H4 (cell line): ENCODE measurements at regions not wholly inside any gene's neighbourhood (a gene's known extent, or its start where the extent isn't known, plus 50 kb on each side); places are given as distances from the start of the nearest gene placed in this dataset.

ENCODE experiments used
- DNase-seq: peaks from one replicate; pipeline ENCODE4 v3.0.0-alpha.2; 2015; ENCODE audit warnings: low spot score

DNA sequence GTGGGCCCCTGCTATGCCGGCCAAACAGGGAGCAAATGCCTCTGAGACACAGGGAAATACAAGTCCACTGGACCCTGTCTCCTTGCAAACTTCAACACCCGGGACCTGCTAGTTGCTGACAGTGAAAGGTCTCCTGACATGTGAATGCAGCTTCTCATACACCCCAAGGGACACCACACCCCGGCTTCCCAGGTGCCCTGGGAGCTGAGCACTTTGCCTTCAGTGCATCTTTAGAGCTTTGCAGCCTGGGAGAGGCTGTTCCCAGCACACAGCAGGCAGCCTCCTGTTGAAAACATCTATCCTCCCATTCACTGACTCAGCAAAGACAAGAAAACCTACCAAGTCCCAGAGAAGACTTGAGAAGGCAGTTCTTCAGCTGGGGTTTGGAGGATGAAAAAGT is 143.4 kb downstream of the COL6A3 start:
- DNase-seq = no peak

DNA sequence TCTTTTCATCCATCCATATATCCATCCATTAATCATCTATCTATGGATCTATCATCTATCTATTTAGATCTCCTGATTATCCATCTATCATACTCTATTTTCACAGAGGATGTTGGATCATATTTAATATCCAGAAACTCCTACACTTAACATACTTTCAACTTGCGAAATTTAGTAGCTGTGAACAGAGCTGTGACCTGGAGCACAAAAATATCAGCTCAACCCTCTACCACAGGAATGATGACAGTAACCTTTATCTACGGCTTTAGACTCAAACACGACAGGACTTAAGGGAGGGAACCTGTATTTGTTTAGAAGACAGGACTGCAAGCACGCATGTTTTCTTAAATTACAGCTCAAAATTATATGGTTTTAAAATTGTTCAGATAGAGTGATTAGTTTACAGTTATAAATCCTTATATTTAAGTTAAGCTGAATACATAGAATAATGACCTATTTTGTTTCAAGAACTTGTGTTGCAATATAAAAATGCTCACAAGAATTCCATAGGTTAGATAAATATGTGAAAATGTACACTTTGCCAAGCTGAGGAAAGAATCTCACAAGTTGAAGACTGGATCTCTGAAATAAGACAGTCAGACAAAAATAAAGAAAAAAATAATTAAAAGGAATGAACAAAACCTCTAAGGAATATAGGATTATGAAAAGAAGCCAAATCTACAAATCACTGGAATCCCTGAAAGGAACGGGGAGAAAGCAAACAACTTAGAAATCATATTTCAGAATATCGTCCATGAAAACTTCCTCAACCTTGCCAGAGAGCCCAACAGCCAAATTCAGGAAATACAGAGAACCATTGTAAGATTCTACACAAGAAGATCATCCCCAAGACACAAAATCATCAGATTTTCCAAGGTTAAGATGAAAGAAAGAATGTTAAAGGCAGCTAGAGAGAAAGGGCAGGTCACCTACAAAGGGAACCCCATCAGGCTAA is 142.0 kb downstream of the COL6A3 start:
- no peak for DNase-seq
